H9 (cell line): ENCODE measurements at regions not wholly inside any gene's neighbourhood (a gene's known extent, or its start where the extent isn't known, plus 50 kb on each side); places are given as distances from the start of the nearest gene placed in this dataset.

Experiments used
- DNase-seq: peaks from one replicate; pipeline ENCODE4 v3.0.0-alpha.2; 2017
- H2AFZ ChIP-seq: one replicate; pipeline ENCODE4 v1.6.1; 2013; ENCODE audit warnings: mild to moderate bottlenecking, low read length, control low read depth, moderate library complexity
- H2AK5ac ChIP-seq: 2 replicates; pipeline ENCODE4 v1.6.1; 2013; ENCODE audit warnings: low read length, control low read depth, mixed read lengths; ENCODE audit not compliant: insufficient read length
- H2BK120ac ChIP-seq: one replicate; pipeline ENCODE4 v1.6.1; 2013; ENCODE audit warnings: low read depth, mild to moderate bottlenecking, low read length, control low read depth, inconsistent platforms; ENCODE audit not compliant: poor library complexity, severe bottlenecking
- H2BK12ac ChIP-seq: 2 replicates; pipeline ENCODE4 v1.6.1; 2013; ENCODE audit warnings: low read length, control low read depth, mixed read lengths, low read depth; ENCODE audit not compliant: insufficient read length
- H2BK15ac ChIP-seq: 2 replicates; pipeline ENCODE4 v1.6.1; 2013; ENCODE audit warnings: low read depth, low read length, control low read depth
- H2BK20ac ChIP-seq: one replicate; pipeline ENCODE4 v1.6.1; 2013; ENCODE audit warnings: low read depth, mild to moderate bottlenecking, low read length, control low read depth, inconsistent platforms; ENCODE audit not compliant: poor library complexity, severe bottlenecking
- H2BK5ac ChIP-seq: 2 replicates; pipeline ENCODE4 v1.6.1; 2013; ENCODE audit warnings: low read length, control low read depth, mixed read lengths; ENCODE audit not compliant: insufficient read length
- H3K14ac ChIP-seq: 2 replicates; pipeline ENCODE4 v1.6.1; 2013; ENCODE audit warnings: low read length, control low read depth; ENCODE audit not compliant: insufficient read depth
- H3K18ac ChIP-seq: 2 replicates; pipeline ENCODE4 v1.6.1; 2013; ENCODE audit warnings: low read depth, mild to moderate bottlenecking, mixed read lengths, low read length, control low read depth; ENCODE audit not compliant: insufficient read length
- H3K23ac ChIP-seq: 2 replicates; pipeline ENCODE4 v1.6.1; 2013; ENCODE audit warnings: low read length, control low read depth, mixed read lengths, low read depth; ENCODE audit not compliant: insufficient read length
- H3K23me2 ChIP-seq: 2 replicates; pipeline ENCODE4 v1.6.1; 2013; ENCODE audit warnings: low read depth, mild to moderate bottlenecking, mixed read lengths, low read length, control low read depth; ENCODE audit not compliant: insufficient read length, poor library complexity, severe bottlenecking
- H3K27ac ChIP-seq: 2 replicates; pipeline ENCODE4 v1.5.1; 2013; ENCODE audit warnings: low read length, control low read depth, mixed read lengths, low read depth; ENCODE audit not compliant: insufficient read length
- H3K27me3 ChIP-seq: 2 replicates; pipeline ENCODE4 v1.6.1; 2013; ENCODE audit warnings: low read length, control low read depth, inconsistent platforms; ENCODE audit not compliant: insufficient read depth
- H3K4ac ChIP-seq: 2 replicates; pipeline ENCODE4 v1.6.1; 2013; ENCODE audit warnings: low read depth, mild to moderate bottlenecking, control low read depth, inconsistent platforms, low read length, moderate library complexity
- H3K4me1 ChIP-seq: 2 replicates; pipeline ENCODE4 v1.6.1; 2013; ENCODE audit warnings: low read length, control low read depth, inconsistent platforms; ENCODE audit not compliant: insufficient read depth
- H3K4me2 ChIP-seq: 2 replicates; pipeline ENCODE4 v1.6.1; 2013; ENCODE audit warnings: low read length, control low read depth, mixed read lengths; ENCODE audit not compliant: insufficient read length, insufficient read depth
- H3K56ac ChIP-seq: 2 replicates; pipeline ENCODE4 v1.6.1; 2013; ENCODE audit warnings: low read depth, mild to moderate bottlenecking, mixed read lengths, low read length, control low read depth; ENCODE audit not compliant: insufficient read length
- H3K79me1 ChIP-seq: 2 replicates; pipeline ENCODE4 v1.6.1; 2013; ENCODE audit warnings: low read depth, mild to moderate bottlenecking, moderate library complexity, low read length, control low read depth, inconsistent platforms; ENCODE audit not compliant: insufficient read depth, poor library complexity, severe bottlenecking
- H3K79me2 ChIP-seq: 2 replicates; pipeline ENCODE4 v1.6.1; 2013; ENCODE audit warnings: low read length, control low read depth, inconsistent platforms; ENCODE audit not compliant: insufficient read depth
- H3K9ac ChIP-seq: 2 replicates; pipeline ENCODE4 v1.6.1; 2013; ENCODE audit warnings: low read length, control low read depth, mixed read lengths; ENCODE audit not compliant: insufficient read length; ENCODE audit errors: extremely low read depth
- H3K9me3 ChIP-seq: one replicate; pipeline ENCODE4 v1.6.1; 2013; ENCODE audit warnings: low read depth, low read length, inconsistent platforms; ENCODE audit not compliant: control insufficient read depth
- H3T11ph ChIP-seq: one replicate; pipeline ENCODE4 v1.6.1; 2013; ENCODE audit warnings: mild to moderate bottlenecking, low read length, control low read depth, inconsistent platforms
- H4K20me1 ChIP-seq: one replicate; pipeline ENCODE4 v1.6.1; 2013; ENCODE audit not compliant: control insufficient read depth, insufficient read length, insufficient read depth
- H4K5ac ChIP-seq: 2 replicates; pipeline ENCODE4 v1.6.1; 2013; ENCODE audit warnings: low read depth, mild to moderate bottlenecking, mixed read lengths, low read length, control low read depth; ENCODE audit not compliant: insufficient read length
- H4K8ac ChIP-seq: replicated peaks from 2 replicates; pipeline ENCODE4 v1.6.1; 2013; ENCODE audit warnings: low read length, control low read depth, mixed read lengths, low read depth; ENCODE audit not compliant: insufficient read length
- H4K91ac ChIP-seq: 2 replicates; pipeline ENCODE4 v1.6.1; 2013; ENCODE audit warnings: low read depth, mild to moderate bottlenecking, moderate library complexity, mixed read lengths, low read length, control low read depth; ENCODE audit not compliant: insufficient read length
- H3K27ac Mint-ChIP-seq, 3 experiments: 2 replicates in 2 of 3; 3 replicates in 1 of 3; pipeline ENCODE4 v1.8.0; 2020 to 2021; ENCODE audit warnings: mixed read lengths in 3 of 3, mild to moderate bottlenecking in 1 of 3, moderate library complexity in 1 of 3
- H3K27me3 Mint-ChIP-seq: 2 replicates; pipeline ENCODE4 v1.8.0; 2021; ENCODE audit warnings: low read depth, mild to moderate bottlenecking, moderate library complexity, mixed read lengths
- H3K36me3 Mint-ChIP-seq, 3 experiments: 2 replicates in 2 of 3; 3 replicates in 1 of 3; pipeline ENCODE4 v1.8.0; 2020 to 2021; ENCODE audit warnings: low read depth in 3 of 3, mixed read lengths in 3 of 3; ENCODE audit not compliant: insufficient read depth in 1 of 3
- H3K4me1 Mint-ChIP-seq, 2 experiments: 2 replicates each; pipeline ENCODE4 v1.8.0; 2020; ENCODE audit warnings: mixed read lengths in 2 of 2
- H3K4me3 Mint-ChIP-seq, 2 experiments: 2 replicates in 1 of 2; 3 replicates in 1 of 2; pipeline ENCODE4 v1.8.0; 2020 to 2021; ENCODE audit warnings: mild to moderate bottlenecking in 2 of 2, mixed read lengths in 2 of 2, moderate library complexity in 1 of 2
- H3K9me3 Mint-ChIP-seq, 2 experiments: 2 replicates in 1 of 2; 3 replicates in 1 of 2; pipeline ENCODE4 v1.8.0; 2020; ENCODE audit warnings: mild to moderate bottlenecking in 2 of 2, mixed read lengths in 2 of 2, moderate library complexity in 1 of 2
- CTCF ChIP-seq: fragments of 200-600 bp; sonication (generic); conservative IDR thresholded peaks from 3 replicates; pipeline ENCODE4 v1.8.0; 2021; ENCODE audit warnings: antibody characterized with exemption, mild to moderate bottlenecking
- WGBS: extraction: QIAGEN DNeasy Blood & Tissue Kit; methylation state at CpG from one replicate; pipeline ENCODE4 v1.1.7; 2013; ENCODE audit warnings: missing lambda C conversion rate, low lambda C conversion rate, mixed read lengths; ENCODE audit not compliant: insufficient read length; ENCODE audit errors: extremely low coverage; 5-methylcytosine and 5-hydroxymethylcytosine counted together

GRCh38 chr5:98453296-98453695 lies 320.2 kb upstream of the RGMB start:
- Mint-ChIP-seq H3K4me1 (no peaks in the 10 kb centered on the region), H3K27me3 (no peaks in the 10 kb centered on the region), H3K36me3 (no peaks in the 10 kb centered on the region), H3K4me3 (no peak overlapping the region), H3K27ac (no peak overlapping the region), H3K9me3 (peaks cover 3 to 5% of the 10 kb centered on the region in 2 experiments; a peak in 4 of 5 replicates)
- H4K20me1 ChIP-seq = no peaks in the 10 kb centered on the region
- H3K79me2 ChIP-seq = no peaks in the 10 kb centered on the region
- DNase-seq = no peak
- H3T11ph ChIP-seq = no peak overlapping the region
- no peaks in the 10 kb centered on the region for H3K27me3 ChIP-seq
- H3K9me3 ChIP-seq = no peaks in the 10 kb centered on the region
- H3K14ac ChIP-seq = no peak overlapping the region
- H2AFZ ChIP-seq = no peak overlapping the region
- no peaks in the 10 kb centered on the region for H3K79me1 ChIP-seq
- H3K27ac ChIP-seq = no peak overlapping the region
- H2BK15ac ChIP-seq = no peak overlapping the region
- H2BK120ac ChIP-seq = no peak overlapping the region
- no peak overlapping the region for H3K4ac ChIP-seq
- no peak overlapping the region for H4K5ac ChIP-seq
- no peak overlapping the region for H3K9ac ChIP-seq
- no peak overlapping the region for H4K91ac ChIP-seq
- no peak overlapping the region for H3K4me2 ChIP-seq
- H4K8ac ChIP-seq = no peak overlapping the region
- no peaks in the 10 kb centered on the region for H3K23me2 ChIP-seq
- no peak overlapping the region for H2BK12ac ChIP-seq
- no CpG with 5 or more reads among the region's 1 CpG for WGBS
- no peak overlapping the region for H2AK5ac ChIP-seq
- no peak overlapping the region for H2BK20ac ChIP-seq
- no peak overlapping the region for H3K56ac ChIP-seq
- H3K4me1 ChIP-seq = no peaks in the 10 kb centered on the region
- no peak for TF ChIP-seq CTCF
- no peak overlapping the region for H3K18ac ChIP-seq
- H3K23ac ChIP-seq = no peak overlapping the region
- no peak overlapping the region for H2BK5ac ChIP-seq
